Esophagus (tissue), 2 donors: ENCODE measurements at regions not wholly inside any gene's neighbourhood (a gene's known extent, or its start where the extent isn't known, plus 50 kb on each side); places are given as distances from the start of the nearest gene placed in this dataset.

Source experiments
- H3K27ac ChIP-seq, 2 donors: one replicate each; pipeline ENCODE4 v1.5.1; 2013; ENCODE audit warnings: low read depth in 2 of 2, mild to moderate bottlenecking in 2 of 2, inconsistent platforms in 1 of 2, low read length in 1 of 2, moderate library complexity in 1 of 2
- H3K27me3 ChIP-seq, 2 donors: one replicate each; pipeline ENCODE4 v1.6.1; 2013; ENCODE audit warnings: low read length in 2 of 2, control low read depth in 1 of 2, mild to moderate bottlenecking in 1 of 2; ENCODE audit not compliant: insufficient read depth in 2 of 2, control insufficient read depth in 1 of 2
- H3K36me3 ChIP-seq, 2 donors: one replicate each; pipeline ENCODE4 v1.6.1; 2013; ENCODE audit warnings: low read length in 1 of 2; ENCODE audit not compliant: control insufficient read depth in 2 of 2, insufficient read depth in 2 of 2
- H3K4me1 ChIP-seq, 2 donors: one replicate each; pipeline ENCODE4 v1.6.1; 2013; ENCODE audit warnings: low read length in 1 of 2; ENCODE audit not compliant: control insufficient read depth in 2 of 2, insufficient read depth in 2 of 2
- H3K4me3 ChIP-seq, 2 donors: one replicate each; pipeline ENCODE4 v1.5.1; 2013; ENCODE audit warnings: low read length in 2 of 2, mild to moderate bottlenecking in 2 of 2, low read depth in 1 of 2, moderate library complexity in 1 of 2
- H3K9me3 ChIP-seq, 2 donors: one replicate each; pipeline ENCODE4 v1.6.1; 2013; ENCODE audit warnings: mild to moderate bottlenecking in 2 of 2, low read depth in 1 of 2, low read length in 1 of 2, moderate library complexity in 1 of 2; ENCODE audit not compliant: control insufficient read depth in 2 of 2, insufficient read depth in 1 of 2
- WGBS, 2 donors: extraction: QIAGEN DNeasy Blood & Tissue Kit; methylation state at CpG; one replicate each; pipeline ENCODE4 v1.1.7; 2013; 5-methylcytosine and 5-hydroxymethylcytosine counted together
- donor health status: healthy with polysubstance abuse.
- donor health status: Bipolar disorder and iron deficiency.

DNA sequence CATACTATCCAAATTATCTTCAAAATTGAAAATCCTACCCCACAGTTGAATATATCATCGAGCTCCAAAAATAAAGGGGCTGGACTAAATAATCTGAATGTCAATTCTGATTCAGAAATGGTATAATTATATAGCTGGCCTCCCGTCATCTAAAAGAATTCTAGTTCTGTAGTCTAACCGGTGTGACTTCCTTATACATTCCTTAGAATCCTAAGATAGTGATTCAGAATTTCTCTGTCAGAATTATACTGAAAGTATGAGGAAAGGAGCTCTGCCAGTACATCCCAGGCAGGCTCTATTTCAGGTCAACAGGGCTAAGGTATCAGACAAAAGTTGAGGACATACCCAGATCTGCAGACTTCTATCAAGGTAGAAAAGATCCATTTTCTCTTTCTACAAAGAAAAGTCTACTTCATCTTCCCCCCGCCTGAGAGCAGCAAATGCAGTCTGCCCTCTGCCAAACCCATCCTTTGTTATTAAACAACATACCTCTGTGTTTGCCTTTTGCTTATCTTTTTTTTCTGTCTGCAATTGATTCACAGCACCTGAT, 128.5 kb downstream of the METTL4 start:
- no peaks in the 10 kb centered on the region for H3K9me3 ChIP-seq
- H3K4me1 ChIP-seq = no peaks in the 10 kb centered on the region
- no peaks in the 10 kb centered on the region for H3K36me3 ChIP-seq
- H3K27ac ChIP-seq = no peak overlapping the region
- H3K4me3 ChIP-seq = no peak overlapping the region
- no peaks in the 10 kb centered on the region for H3K27me3 ChIP-seq
- WGBS, 2 donors = 59 to 68% methylated on average over 4 of the region's 4 CpGs

DNA sequence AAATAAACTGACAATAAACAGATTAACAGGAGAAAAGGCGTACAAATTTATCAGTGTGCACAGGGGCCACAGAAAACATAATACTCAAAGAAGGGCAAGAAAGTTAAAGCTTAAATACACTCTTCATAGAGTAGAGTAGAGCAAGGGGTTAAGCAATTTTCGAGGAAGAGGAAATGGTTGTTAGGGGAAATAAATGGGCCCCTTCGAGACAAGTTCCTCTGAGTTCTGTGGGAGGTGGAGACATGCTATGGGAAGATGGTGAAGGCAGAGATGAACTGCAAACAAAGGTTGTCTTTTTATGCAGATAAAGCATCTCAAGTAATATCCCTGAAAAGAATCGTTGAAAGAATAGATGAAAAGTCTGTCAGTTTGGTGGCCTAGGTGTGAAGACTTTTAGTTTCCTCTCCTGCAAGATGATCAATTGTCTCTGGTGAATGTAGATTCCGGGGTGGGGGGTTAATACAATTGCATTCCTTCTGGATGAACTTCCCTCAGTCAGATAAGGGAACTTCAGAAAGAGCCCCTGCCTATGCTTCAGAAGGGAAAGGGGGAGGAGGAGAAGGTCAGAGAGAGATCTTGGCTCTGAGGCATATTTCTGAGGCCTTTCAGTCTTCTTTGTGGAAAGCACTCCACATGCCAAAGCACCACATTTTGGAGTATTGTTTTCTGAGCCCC, 127.0 kb downstream of the METTL4 start:
- Histone ChIP-seq H3K27me3 (no peaks in the 10 kb centered on the region), H3K36me3 (no peaks in the 10 kb centered on the region), H3K27ac (no peak overlapping the region), H3K4me3 (no peak overlapping the region), H3K9me3 (no peaks in the 10 kb centered on the region), H3K4me1 (no peaks in the 10 kb centered on the region)
- WGBS, 2 donors = 36 to 42% methylated on average over 5 of the region's 5 CpGs

DNA sequence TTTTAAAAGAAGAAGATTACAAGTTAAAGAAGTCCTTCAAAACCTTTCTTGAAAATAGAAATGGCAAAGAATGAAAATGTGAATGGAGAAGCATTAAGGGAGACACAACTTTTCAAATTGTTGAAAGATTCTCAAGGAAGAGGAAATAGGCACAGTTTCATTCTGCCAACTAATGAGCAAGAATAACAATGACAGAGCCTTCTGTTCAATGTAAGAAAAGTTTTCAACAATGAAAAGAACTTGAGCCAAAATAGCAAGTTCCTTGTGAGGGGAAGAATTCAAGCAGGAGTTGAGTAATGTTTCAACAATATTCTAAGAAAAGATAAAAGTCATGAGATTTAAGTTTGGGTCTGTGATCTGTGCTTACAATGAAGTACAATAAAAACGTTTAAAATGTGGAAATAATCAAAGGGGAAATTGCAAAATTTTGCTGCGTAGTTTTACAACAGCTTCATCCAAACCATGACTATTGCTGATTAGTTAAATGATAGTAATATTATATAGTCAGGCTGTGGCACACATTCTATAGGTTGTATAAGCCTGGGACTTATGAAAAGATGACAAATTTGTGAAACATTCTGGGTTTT, 122.6 kb downstream of the METTL4 start:
- H3K27me3 ChIP-seq = no peaks in the 10 kb centered on the region
- H3K4me1 ChIP-seq = no peaks in the 10 kb centered on the region
- H3K4me3 ChIP-seq = no peak overlapping the region
- WGBS, 2 donors = 55 to 59% methylated on average over 2 of the region's 2 CpGs
- H3K36me3 ChIP-seq = no peaks in the 10 kb centered on the region
- H3K27ac ChIP-seq = no peak overlapping the region
- H3K9me3 ChIP-seq = no peaks in the 10 kb centered on the region

DNA sequence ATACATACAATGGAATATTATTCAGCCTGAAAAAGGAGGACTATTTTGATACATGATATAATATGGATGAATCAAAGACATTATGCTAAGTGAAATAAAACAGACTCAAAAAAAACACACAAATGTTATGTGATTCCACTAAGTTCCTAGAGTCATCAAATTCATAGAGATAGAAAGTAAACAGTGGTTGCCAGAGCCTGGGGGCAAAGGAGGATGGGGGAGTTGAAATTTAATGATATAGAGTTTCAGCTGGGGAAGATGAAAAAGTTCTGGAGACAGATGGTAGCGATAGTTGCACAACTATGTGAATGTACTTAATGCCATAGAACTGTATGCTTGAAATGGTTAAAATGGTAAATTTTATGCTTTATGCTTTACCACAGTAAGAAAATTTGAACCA, 119.7 kb downstream of the METTL4 start:
- Histone ChIP-seq H3K27ac (no peak overlapping the region), H3K4me1 (no peaks in the 10 kb centered on the region), H3K27me3 (no peaks in the 10 kb centered on the region), H3K9me3 (no peaks in the 10 kb centered on the region), H3K4me3 (no peak overlapping the region), H3K36me3 (no peaks in the 10 kb centered on the region)
- WGBS, 2 donors = 94 to 97% methylated on average over 1 of the region's 1 CpG

DNA sequence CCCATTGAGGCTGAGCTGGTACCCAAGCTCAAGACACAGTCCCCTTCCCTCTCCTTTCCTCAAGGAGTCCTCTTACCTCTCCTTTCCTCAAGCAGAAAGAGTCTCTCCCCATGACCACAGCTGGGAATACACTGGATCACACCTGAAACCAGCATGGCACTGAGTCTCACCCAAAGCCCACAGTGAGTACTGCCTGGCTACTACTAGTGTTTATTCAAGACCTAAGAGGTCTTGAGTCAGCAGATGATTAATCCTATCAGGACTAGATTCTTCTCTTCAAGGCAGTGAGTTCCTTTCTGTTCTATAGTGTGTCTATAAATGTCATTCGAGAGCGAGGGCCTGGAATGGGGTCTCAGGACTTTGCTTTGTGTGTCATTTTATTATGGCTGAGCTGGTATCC, 111.4 kb downstream of the METTL4 start:
- no peak overlapping the region for H3K27ac ChIP-seq
- no peaks in the 10 kb centered on the region for H3K9me3 ChIP-seq
- peaks cover 0 to 2% of the 10 kb centered on the region in 2 donors for H3K27me3 ChIP-seq
- H3K36me3 ChIP-seq = no peaks in the 10 kb centered on the region
- WGBS, 2 donors = 95% methylated on average over 2 of the region's 2 CpGs
- no peak overlapping the region for H3K4me3 ChIP-seq
- no peaks in the 10 kb centered on the region for H3K4me1 ChIP-seq

DNA sequence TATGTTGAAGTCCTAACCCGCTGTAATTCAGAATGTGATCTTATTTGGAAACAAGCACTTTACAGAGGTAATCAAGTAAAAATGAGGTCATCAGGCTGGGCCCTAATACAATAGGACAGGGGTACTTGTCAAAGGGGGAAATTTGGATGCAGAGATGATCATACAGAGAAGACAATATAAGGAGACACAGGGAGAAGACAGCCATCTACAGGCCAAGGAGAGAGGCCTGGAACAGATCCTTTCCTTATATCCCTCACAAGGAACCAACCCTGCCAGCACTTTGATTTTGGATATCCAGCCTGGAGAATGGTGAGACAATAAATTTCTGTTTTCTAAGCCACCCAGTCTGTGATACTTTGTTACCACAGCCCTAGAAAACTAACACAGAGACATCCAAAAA, 104.3 kb downstream of the METTL4 start:
- H3K9me3 ChIP-seq = no peaks in the 10 kb centered on the region
- no peaks in the 10 kb centered on the region for H3K36me3 ChIP-seq
- H3K4me1 ChIP-seq = no peaks in the 10 kb centered on the region
- no peak overlapping the region for H3K27ac ChIP-seq
- WGBS, 2 donors = 92 to 100% methylated on average over 1 of the region's 1 CpG
- peaks cover 0 to 2% of the 10 kb centered on the region in 2 donors for H3K27me3 ChIP-seq
- H3K4me3 ChIP-seq = no peak overlapping the region

DNA sequence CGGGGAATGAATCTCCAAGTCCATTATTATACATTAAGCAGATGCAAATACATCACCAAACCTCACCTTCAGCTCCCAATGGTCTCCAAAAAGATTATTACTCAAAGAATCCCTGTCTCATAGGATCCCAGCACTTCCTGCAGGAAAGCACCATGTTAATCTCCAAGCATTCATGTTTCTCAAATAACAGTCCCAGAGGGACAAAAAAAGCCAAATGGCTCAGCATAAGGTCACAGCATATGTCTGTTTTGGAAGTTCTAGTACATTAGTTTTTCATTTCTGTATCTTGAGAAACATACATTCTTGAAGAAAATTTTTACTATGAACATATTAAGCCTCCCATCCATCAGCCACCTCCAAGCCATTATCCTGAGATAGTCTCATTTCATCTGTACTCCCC, 103.3 kb downstream of the METTL4 start:
- WGBS, 2 donors = 65 to 74% methylated on average over 1 of the region's 1 CpG
- Histone ChIP-seq H3K9me3 (no peaks in the 10 kb centered on the region), H3K27ac (no peak overlapping the region), H3K4me3 (no peak overlapping the region), H3K36me3 (no peaks in the 10 kb centered on the region), H3K27me3 (peaks cover 0 to 2% of the 10 kb centered on the region in 2 donors), H3K4me1 (no peaks in the 10 kb centered on the region)

DNA sequence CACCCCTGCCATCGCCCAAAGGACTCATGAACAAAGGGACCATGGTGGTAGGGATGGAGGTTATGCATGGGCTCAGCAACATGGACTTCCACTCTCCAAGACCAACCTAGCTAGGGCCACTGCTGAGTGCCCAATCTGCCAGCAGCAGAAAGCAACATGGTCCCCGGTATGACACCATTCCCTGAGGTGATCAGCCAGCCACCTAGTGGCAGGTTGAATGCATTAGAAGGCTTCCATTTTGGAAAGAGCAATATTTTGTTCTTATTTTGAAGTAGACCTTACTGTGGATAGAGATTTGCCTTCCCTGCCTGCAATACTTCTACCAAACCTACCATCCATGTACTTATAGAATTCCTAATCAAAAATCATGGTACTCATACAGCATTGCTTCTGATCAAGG, 99.8 kb downstream of the METTL4 start:
- Histone ChIP-seq H3K4me3 (no peak overlapping the region), H3K4me1 (no peaks in the 10 kb centered on the region), H3K27ac (no peak overlapping the region), H3K27me3 (no peaks in the 10 kb centered on the region), H3K36me3 (no peaks in the 10 kb centered on the region), H3K9me3 (no peaks in the 10 kb centered on the region)
- 85 to 94% methylated on average over 2 of the region's 2 CpGs for WGBS, 2 donors

DNA sequence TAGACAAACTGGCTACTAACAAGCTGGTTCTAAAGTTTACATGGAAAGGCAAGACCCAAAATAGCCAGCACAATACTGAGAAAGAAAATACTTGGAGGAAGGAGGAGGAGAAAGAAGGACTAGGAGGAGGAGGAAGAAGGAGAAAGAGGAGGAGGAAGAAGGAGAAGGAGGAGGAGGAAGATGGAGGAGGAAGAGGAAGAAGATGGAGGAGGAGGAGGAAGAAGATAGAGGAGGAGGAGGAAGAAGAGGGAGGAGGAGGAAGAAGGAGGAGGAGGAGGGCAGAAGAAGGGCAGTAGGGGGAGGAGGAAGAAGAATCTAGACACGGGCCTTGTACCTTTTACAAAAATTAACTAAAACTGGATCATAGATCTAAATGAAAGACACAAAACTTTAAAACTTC, 92.6 kb downstream of the METTL4 start:
- Histone ChIP-seq H3K4me3 (no peak overlapping the region), H3K36me3 (no peaks in the 10 kb centered on the region), H3K27me3 (no peaks in the 10 kb centered on the region), H3K9me3 (no peaks in the 10 kb centered on the region), H3K27ac (no peak overlapping the region), H3K4me1 (no peaks in the 10 kb centered on the region)
- 68 to 69% methylated on average over 1 of the region's 1 CpG for WGBS, 2 donors

DNA sequence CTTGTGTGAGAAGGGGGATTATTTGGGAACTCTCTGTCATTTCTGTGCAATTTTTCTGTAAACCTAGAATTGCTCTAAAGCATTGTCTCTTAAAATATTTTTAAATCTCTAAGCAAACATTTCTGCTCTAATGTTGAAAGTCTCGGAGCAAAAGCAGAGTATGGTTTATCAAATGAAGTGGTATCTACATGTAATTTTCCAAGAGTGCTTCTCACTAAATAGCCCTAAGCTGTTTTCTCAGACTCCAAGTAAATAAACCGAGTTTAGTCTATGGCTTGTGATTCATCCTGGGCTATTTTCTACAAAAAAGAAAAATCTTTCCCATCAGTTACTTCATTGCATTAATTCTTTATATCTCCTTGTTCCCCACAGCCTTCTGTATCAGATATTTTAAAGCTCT, 90.8 kb downstream of the METTL4 start:
- Histone ChIP-seq H3K4me1 (no peaks in the 10 kb centered on the region), H3K4me3 (no peak overlapping the region), H3K36me3 (no peaks in the 10 kb centered on the region), H3K27ac (no peak overlapping the region), H3K27me3 (no peaks in the 10 kb centered on the region), H3K9me3 (no peaks in the 10 kb centered on the region)
- 42 to 61% methylated on average over 2 of the region's 2 CpGs for WGBS, 2 donors
